ENCODE measurements at regions not wholly inside any gene's neighbourhood (a gene's known extent, or its start where the extent isn't known, plus 50 kb on each side); places are given as distances from the start of the nearest gene placed in this dataset.

DNA sequence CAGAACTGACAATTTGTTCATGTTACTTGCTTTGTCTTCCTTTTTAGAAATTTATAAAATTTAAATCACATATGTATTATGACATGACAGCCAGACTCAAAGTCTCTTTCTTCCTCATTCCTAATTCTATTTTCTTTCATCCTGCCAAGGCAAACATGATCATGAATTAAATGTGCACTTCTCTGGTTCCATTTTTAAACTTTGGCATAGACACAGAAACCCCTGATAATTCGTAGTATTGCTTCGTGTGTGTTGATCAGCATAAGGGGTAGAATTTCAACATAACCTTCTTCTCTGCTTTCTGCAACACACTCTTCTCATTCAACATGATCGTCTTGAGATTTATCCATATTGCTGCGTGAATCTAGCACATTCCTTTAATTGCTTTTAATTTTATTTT, 156.5 kb downstream of the AIPL1 start:
- TF ChIP-seq CEBPB (IDR thresholded peaks at IDR 0.05) (no peak), YY1 (IDR thresholded peaks at IDR 0.05; ENCODE audit: low read depth) (no peak), TEAD4 (IDR thresholded peaks at IDR 0.05) (no peak), EP300 (IDR thresholded peaks at IDR 0.05; ENCODE audit: borderline replicate concordance) (no peak), RAD21 (IDR thresholded peaks at IDR 0.05; ENCODE audit: low read depth) (no peak), TAF1 (IDR thresholded peaks at IDR 0.05; ENCODE audit: low read depth) (no peak), EGR1 (IDR thresholded peaks at IDR 0.05) (no peak), ZBTB7A (IDR thresholded peaks at IDR 0.05; ENCODE audit: low read depth) (no peak), TCF12 (IDR thresholded peaks at IDR 0.05; ENCODE audit: low read depth) (no peak)
- TF ChIP-seq, protein P1, sequence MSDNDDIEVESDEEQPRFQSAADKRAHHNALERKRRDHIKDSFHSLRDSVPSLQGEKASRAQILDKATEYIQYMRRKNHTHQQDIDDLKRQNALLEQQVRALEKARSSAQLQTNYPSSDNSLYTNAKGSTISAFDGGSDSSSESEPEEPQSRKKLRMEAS (IDR thresholded peaks at IDR 0.05), result no peak
- TF ChIP-seq, protein P2, sequence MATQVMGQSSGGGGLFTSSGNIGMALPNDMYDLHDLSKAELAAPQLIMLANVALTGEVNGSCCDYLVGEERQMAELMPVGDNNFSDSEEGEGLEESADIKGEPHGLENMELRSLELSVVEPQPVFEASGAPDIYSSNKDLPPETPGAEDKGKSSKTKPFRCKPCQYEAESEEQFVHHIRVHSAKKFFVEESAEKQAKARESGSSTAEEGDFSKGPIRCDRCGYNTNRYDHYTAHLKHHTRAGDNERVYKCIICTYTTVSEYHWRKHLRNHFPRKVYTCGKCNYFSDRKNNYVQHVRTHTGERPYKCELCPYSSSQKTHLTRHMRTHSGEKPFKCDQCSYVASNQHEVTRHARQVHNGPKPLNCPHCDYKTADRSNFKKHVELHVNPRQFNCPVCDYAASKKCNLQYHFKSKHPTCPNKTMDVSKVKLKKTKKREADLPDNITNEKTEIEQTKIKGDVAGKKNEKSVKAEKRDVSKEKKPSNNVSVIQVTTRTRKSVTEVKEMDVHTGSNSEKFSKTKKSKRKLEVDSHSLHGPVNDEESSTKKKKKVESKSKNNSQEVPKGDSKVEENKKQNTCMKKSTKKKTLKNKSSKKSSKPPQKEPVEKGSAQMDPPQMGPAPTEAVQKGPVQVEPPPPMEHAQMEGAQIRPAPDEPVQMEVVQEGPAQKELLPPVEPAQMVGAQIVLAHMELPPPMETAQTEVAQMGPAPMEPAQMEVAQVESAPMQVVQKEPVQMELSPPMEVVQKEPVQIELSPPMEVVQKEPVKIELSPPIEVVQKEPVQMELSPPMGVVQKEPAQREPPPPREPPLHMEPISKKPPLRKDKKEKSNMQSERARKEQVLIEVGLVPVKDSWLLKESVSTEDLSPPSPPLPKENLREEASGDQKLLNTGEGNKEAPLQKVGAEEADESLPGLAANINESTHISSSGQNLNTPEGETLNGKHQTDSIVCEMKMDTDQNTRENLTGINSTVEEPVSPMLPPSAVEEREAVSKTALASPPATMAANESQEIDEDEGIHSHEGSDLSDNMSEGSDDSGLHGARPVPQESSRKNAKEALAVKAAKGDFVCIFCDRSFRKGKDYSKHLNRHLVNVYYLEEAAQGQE (IDR thresholded peaks at IDR 0.05; ENCODE audit: low read depth), result no peak
